SK-N-SH (cell line): ENCODE measurements at regions not wholly inside any gene's neighbourhood (a gene's known extent, or its start where the extent isn't known, plus 50 kb on each side); places are given as distances from the start of the nearest gene placed in this dataset.

Source experiments
- CTCF ChIP-seq: fragments of 200-600 bp; sonication (generic); IDR thresholded peaks from 2 replicates; pipeline ENCODE4 v1.6.1; 2017; ENCODE audit warnings: antibody characterized with exemption, mild to moderate bottlenecking, moderate library complexity
- GABPA ChIP-seq: IDR thresholded peaks from 2 replicates; pipeline ENCODE4 v1.4.0; 2012; ENCODE audit warnings: low read depth, mild to moderate bottlenecking
- NRF1 ChIP-seq: IDR thresholded peaks from 2 replicates; pipeline ENCODE4 v1.6.1; 2012; ENCODE audit warnings: low read depth, mild to moderate bottlenecking, low read length
- POLR2AphosphoS5 ChIP-seq: IDR thresholded peaks from 2 replicates; pipeline ENCODE4 v1.6.1; 2012; ENCODE audit warnings: low read depth, low read length
- RAD21 ChIP-seq: IDR thresholded peaks from 2 replicates; pipeline ENCODE4 v1.6.1; 2012; ENCODE audit warnings: mild to moderate bottlenecking, low read length
- RCOR1 ChIP-seq: fragments of 150-350 bp; IDR thresholded peaks from 2 replicates; pipeline ENCODE4 v1.6.1; 2017; ENCODE audit warnings: antibody characterized with exemption, low read length
- REST ChIP-seq: IDR thresholded peaks from 2 replicates; pipeline ENCODE4 v1.6.1; 2012; ENCODE audit warnings: mild to moderate bottlenecking, low read depth, low read length, moderate library complexity
- SIN3A ChIP-seq: IDR thresholded peaks from 2 replicates; pipeline ENCODE4 v1.6.1; 2012; ENCODE audit warnings: low read depth, mild to moderate bottlenecking, low read length, moderate library complexity, borderline replicate concordance
- TF ChIP-seq, protein P1 (sequence below): IDR thresholded peaks from 2 replicates; pipeline ENCODE4 v1.4.0; 2012; ENCODE audit warnings: low read depth

DNA sequence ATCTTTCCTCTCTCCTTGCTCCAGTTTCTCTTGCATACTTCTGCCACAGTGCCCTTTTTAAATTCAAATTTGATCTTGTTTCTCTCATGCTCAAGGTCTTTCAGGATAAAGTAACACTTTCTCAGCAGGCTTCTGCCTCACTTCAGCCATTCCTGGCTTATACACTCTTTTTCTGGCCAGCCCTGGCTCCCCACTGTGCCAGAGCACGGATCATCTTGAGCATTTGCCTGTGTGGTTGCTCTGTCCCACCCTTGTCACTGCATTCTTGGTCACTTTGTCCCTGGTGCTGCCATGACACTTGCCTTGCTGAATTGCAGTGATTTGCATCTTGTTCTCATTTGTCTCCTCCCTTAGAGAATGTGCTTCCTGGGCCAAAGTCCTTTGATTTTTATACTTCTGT is 634.3 kb downstream of the TMEM182 start:
- no peak for TF ChIP-seq CTCF
- TF ChIP-seq NRF1: no peak
- no peak for TF ChIP-seq RAD21
- TF ChIP-seq SIN3A: no peak
- TF ChIP-seq RCOR1: no peak
- TF ChIP-seq, protein P1, sequence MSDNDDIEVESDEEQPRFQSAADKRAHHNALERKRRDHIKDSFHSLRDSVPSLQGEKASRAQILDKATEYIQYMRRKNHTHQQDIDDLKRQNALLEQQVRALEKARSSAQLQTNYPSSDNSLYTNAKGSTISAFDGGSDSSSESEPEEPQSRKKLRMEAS: no peak
- no peak for TF ChIP-seq GABPA
- no peak for TF ChIP-seq POLR2AphosphoS5
- TF ChIP-seq REST: no peak
